ENCODE measurements at regions not wholly inside any gene's neighbourhood (a gene's known extent, or its start where the extent isn't known, plus 50 kb on each side); places are given as distances from the start of the nearest gene placed in this dataset.

DNA sequence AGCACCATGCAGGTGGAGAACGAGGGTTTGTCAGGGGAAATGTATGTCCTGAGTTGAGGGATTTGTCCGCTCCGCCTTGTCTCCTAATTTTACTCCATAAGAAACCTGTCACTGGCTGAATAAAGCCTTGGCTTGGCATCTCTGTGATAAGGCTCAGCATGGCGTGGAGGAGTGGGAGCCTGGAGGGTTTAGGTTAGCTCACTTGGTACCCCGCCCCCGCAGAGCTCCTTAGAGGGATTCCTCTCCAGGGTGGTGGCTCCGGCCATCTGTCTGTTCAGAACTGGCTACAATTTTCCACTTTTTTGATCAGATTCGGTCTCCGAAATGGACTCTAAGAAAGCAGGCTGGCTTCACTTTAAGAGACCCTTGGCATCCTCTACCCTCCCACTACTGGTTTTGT, 192.2 kb upstream of the SYNDIG1 start:
- DNase-seq (ENCODE audit: low read depth), result no peak

DNA sequence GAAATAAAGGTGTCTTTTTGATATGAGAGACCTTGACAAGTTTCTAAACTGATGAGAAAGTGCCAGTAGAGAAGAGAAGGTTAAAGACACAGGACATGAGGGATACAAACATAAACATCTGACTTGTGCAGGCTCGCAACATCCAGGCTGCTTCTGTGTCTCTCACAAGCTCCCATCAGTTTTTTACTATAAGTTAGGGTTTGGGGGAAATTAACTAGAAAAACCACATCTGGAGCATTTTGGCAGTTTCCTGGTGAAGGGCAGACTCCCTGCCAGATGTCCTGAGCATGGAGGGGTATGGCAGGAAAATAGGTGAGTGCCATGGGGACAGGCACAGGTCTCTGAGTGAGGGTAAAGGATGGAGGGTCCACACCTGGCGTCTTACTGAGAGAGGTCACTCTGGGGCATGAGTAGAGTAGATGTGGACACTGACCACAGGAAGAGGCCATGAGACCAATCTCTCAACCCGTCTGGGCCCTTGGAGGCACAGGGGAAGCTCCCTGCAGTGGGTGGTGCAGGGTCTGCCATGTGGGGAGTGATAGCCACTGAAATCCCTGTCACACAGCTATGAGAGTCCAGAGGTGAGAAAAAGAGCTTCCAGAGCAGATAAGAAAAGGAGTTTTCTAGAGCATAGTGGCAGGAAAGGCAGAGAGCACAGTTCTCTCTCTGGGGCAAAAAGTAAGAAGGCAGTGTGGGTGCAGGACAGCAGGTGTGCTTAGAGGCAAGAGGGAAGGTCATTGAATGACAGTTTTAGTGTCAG, 193.3 kb upstream of the SYNDIG1 start:
- no peak for DNase-seq (ENCODE audit: low read depth)

DNA sequence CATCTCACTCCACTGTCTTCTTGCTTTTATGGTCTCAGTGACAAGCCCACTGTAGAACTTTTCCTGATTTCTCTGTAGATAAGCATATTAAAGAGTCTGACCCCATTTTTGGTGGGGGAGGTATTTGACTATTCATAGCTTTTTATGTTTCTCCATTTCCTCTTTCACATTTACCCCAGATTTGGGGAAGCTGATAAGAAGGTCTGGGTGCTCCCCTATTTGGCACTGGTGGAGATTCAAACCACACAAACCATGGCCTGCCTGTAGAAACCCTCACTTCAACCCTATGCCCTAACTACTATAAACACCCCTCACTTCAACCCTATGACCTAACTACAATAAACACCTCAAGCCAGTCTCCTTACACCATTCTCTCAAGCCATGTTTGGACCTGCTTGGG, 196.2 kb upstream of the SYNDIG1 start:
- DNase-seq (ENCODE audit: low read depth), result no peak

GRCh38 chr20:24261351-24261750, 208.1 kb upstream of the SYNDIG1 start:
- DNase-seq (ENCODE audit: low read depth), result no peak

DNA sequence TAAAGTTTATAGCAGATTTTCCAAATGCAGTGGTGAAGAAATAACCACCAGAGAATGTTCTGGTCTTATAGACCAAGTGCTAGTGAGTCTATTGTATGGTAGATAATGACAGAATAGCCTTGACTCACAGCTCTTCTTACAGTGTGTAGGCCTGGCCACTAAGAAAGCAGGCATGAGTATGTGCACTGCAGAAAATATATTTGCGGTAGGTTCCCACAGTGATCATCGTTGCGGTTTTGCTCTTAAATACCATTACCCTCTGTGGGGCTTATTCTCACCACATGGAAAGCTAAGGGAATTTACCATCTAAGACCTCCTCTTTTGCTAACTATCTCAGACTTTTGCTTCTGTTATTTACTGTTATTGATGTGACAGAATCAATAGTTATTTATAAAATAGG, 212.3 kb upstream of the SYNDIG1 start:
- DNase-seq (ENCODE audit: low read depth), result no peak

DNA sequence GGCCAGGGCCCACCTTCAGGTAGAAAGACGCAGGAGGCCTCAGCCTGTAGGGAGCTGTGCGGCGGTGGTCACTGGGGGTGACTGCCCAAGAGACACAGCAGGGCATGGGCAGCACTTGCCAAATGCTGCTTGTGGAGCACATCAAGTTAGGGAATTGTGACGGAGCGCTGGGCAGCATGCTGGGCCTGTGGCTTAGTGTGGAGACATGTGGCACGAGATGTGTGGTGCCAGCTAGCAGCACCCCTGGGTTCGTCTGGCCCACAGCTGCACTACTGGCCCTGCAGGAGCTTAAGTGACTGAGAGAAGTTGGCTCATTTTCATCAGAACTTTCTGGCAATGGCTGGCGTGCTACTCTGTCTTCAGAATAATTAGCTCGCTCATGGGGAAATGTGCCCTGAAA, 213.1 kb upstream of the SYNDIG1 start:
- no peak for DNase-seq (ENCODE audit: low read depth)

GRCh38 chr20:24254480-24254879, 214.9 kb upstream of the SYNDIG1 start:
- no peak for DNase-seq (ENCODE audit: low read depth)

GRCh38 chr20:24253321-24253720, 216.1 kb upstream of the SYNDIG1 start:
- no peak for DNase-seq (ENCODE audit: low read depth)

DNA sequence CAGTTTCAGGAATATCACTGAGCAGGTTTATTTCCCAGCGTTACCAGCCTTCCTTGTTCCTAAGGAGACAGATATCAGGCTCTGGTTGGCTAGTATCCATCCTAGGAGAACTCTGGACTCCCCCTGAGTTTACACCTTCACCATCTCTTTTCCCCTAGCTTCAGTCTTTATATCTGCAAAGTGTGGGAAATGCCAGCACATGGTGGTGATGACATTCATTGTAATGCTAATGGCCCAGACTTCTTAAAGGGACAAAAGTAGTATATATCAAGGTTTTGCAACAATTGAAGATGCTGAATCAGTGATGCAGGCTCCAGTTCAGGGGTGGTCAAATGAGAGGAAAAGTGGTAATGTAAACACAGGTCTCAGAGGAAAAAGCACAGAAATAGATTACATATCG, 224.3 kb upstream of the SYNDIG1 start:
- DNase-seq (ENCODE audit: low read depth), result no peak

GRCh38 chr20:24242763-24243162, 226.7 kb upstream of the SYNDIG1 start:
- DNase-seq (ENCODE audit: low read depth), result no peak

- DNase-seq (ENCODE audit: low read depth), result no peak
These were observed 228.0 kb upstream of the SYNDIG1 start for GRCh38 chr20:24241466-24241865.

GRCh38 chr20:24236963-24237362, 232.5 kb upstream of the SYNDIG1 start:
- no peak for DNase-seq (ENCODE audit: low read depth)

DNA sequence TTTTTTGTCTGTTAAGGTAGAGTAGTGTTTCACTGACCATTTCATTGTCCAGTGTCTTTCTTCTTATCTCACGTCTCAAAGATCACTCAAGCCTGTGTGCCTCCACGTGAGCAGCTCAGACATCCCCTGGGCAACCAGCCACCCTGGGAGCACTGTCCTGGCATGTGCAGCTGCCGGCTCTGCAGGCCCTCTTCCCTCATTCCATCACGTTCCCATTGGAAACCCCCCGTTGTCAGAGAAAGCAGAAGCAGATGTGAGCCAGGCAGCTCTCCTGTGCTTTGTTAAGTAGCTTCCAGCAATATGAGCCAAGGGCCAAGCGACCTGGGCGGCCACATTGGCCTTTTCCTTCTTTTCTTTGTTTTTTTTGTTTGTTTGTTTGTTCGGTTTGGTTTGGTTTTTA, 233.2 kb upstream of the SYNDIG1 start:
- DNase-seq (ENCODE audit: low read depth), result no peak

GRCh38 chr20:24235296-24236175, 233.9 kb upstream of the SYNDIG1 start:
- DNase-seq (ENCODE audit: low read depth), result no peak

DNA sequence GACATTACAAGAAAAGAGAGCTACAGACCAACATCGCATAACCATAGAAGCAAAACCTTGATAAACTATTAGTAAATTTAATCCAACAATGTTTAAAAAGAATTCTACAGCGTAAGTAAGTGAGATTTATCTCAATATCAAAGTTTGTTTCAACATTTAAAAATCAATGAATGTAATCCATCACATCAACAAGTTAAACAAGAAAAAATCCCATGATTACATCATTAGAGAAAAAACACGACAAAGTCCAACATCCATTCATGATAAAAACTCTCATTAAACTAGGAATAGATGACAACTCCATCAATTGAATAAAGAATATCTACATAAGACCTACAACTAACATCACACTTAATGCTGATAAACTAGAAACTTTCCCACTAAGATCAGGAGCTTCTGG, 239.0 kb upstream of the GGTLC1 start:
- DNase-seq (ENCODE audit: low read depth), result no peak

DNA sequence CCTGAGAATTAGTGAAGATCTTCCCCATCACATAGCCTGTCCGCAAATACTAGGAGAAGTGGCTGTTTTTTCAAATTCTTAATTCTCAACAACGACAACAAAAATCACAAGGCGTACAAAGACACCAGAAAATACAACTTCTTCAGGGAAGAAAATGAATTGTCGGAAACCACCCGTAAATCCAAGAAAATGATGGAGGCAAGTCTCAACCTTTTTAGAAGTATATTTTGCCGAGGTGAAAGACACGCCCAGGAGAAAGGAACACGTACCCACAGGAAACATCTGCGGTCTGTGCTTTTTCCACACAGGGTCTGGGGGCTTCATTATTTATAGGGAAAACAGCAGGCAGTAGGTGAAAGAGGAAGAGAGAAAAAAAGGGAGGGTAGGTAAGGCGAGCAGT, 223.9 kb upstream of the GGTLC1 start:
- DNase-seq (ENCODE audit: low read depth), result no peak

DNA sequence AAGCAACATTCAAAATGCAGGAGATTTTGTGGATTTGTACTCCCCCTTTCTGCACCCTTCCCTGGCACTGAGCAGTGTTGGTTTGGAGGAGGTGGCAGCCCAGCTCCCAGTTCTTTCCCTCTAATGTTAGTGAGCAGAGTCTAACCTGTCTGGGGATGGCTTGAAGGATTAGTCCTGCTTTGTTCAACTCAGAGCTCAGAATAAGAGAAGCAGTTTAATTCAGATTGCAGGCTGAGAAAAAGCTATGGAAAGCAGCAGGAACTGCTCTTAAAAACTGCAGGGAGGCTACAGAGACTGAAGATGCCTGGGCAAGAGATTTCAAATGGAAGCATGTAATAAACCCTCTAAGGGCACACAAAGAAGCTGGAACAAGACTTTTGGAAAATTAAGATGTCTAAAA, 223.4 kb upstream of the GGTLC1 start:
- no peak for DNase-seq (ENCODE audit: low read depth)

- DNase-seq (ENCODE audit: low read depth), result no peak
These were observed 221.8 kb upstream of the GGTLC1 start for GRCh38 chr20:24210356-24210755.

DNA sequence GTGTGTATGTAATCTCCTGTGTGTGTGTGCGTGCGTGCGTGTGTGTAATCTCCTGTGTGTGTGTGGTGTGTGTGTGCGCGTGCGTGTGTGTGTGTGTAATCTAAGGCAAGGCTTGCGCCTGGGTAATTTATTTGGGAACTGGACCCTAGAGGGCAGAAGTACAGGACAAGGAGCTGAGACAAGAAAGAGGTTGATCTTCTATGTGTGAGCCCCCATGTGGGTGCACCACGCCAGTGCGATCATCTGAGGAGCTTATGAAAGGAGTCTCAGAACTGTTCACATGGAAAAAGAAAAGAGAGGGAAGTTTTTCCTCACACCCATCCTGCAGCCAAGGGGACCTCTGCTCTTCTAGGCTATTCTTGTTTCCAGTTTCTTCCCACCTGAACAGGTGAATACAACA, 220.1 kb upstream of the GGTLC1 start:
- no peak for DNase-seq (ENCODE audit: low read depth)

- DNase-seq (ENCODE audit: low read depth), result no peak
These were observed 219.3 kb upstream of the GGTLC1 start for GRCh38 chr20:24207803-24208300.

DNA sequence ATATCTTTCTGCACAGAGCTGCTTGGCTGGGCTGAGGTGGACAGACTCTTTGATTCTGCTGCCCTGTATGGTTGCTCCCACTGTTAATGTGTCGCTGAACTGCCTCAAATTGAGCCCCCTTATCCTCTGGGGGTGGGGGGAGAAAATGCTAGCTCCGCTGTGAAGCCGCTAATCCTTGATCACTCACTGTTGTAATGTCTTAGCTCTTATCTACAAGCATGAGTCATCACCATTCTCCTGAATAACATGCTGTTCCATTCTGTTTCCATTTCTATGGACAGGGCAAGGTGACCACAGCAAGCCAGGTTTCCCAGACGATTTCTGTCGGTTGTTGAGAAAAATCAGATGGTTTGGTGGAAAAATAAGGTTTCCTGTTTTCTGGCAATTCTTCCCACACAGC, 218.4 kb upstream of the GGTLC1 start:
- DNase-seq (ENCODE audit: low read depth), result no peak

- no peak for DNase-seq (ENCODE audit: low read depth)
These were observed 215.1 kb upstream of the GGTLC1 start for GRCh38 chr20:24203526-24204183.
